Heart left ventricle (tissue), 13 donors: ENCODE measurements at regions not wholly inside any gene's neighbourhood (a gene's known extent, or its start where the extent isn't known, plus 50 kb on each side); places are given as distances from the start of the nearest gene placed in this dataset.

Experiments
- CTCF ChIP-seq, 12 donors: fragments of 200-600 bp; sonication (generic) in 4 of 12; IDR thresholded peaks; one replicate each; pipeline versions ENCODE4 v1.5.0 to v1.8.0; 2018 to 2022; ENCODE audit warnings: antibody characterized with exemption in 12 of 12, mild to moderate bottlenecking in 5 of 12
- POLR2A ChIP-seq, 2 donors: fragments of 450-650 bp; IDR thresholded peaks; one replicate each; pipeline ENCODE4 v1.6.1; 2017; ENCODE audit warnings: antibody characterized with exemption in 2 of 2, mild to moderate bottlenecking in 2 of 2, moderate library complexity in 2 of 2
- donor health status: ischemic (EF 13 %, LVEDD 7.1; RV severe dilation, severe dysfunction).
- donor health status: DM: no; HTN: yes; CAD: no.
- donor health status: DM: no; HTN: no; CAD: no.
- donor health status: ischemic (EF 25% LVEDD 6.9; RV normal size, moderate dysfunction).
- donor health status: ischemic (EF 25% LVEDD 5.7; RV mildly dilated, moderate dysfunction).
- donor health status: ischemic (EF 35%, LVEDD 5.7; RV mildly dilated, moderate dysfunction).
- donor health status: nonischemic (EF 11% LVEDD 7.7; RV severe dilation, severe dysfunction).
- donor health status: DM: yes; HTN: yes; CAD: no.
- donor health status: PGD.
- donor health status: ischemic (EF 29% LVEDD 5.4; RV normal size, mild dysfunction).
- donor health status: nonischemic (EF 23%, LVEDD 6.1; RV moderate dilation, normal function).

GRCh38 chr12:24482044-24482443 lies 466.9 kb downstream of the BCAT1 start:
- TF ChIP-seq CTCF (IDR thresholded peaks at IDR 0.05) (no peak), POLR2A (IDR thresholded peaks at IDR 0.05) (no peak)
